Muscle layer of duodenum (tissue), 2 donors: ENCODE measurements at regions not wholly inside any gene's neighbourhood (a gene's known extent, or its start where the extent isn't known, plus 50 kb on each side); places are given as distances from the start of the nearest gene placed in this dataset.

ENCODE experiments used
- H3K27ac ChIP-seq: one replicate; pipeline ENCODE4 v1.7.0; 2013; ENCODE audit warnings: mild to moderate bottlenecking, low read length
- H3K27me3 ChIP-seq: one replicate; pipeline ENCODE4 v1.7.0; 2013; ENCODE audit warnings: low read depth, mild to moderate bottlenecking, control low read depth, low read length
- H3K36me3 ChIP-seq, 2 donors: one replicate each; pipeline ENCODE4 v1.7.0; 2013; ENCODE audit warnings: low read length in 2 of 2, control low read depth in 1 of 2, mild to moderate bottlenecking in 1 of 2; ENCODE audit not compliant: insufficient read depth in 2 of 2, control insufficient read depth in 1 of 2
- H3K4me1 ChIP-seq, 2 donors: one replicate each; pipeline ENCODE4 v1.7.0; 2013; ENCODE audit warnings: low read length in 2 of 2, mild to moderate bottlenecking in 2 of 2, control low read depth in 1 of 2, moderate library complexity in 1 of 2; ENCODE audit not compliant: insufficient read depth in 2 of 2, control insufficient read depth in 1 of 2
- H3K4me3 ChIP-seq, 2 donors: one replicate each; pipeline ENCODE4 v1.7.0; 2013; ENCODE audit warnings: low read length in 2 of 2, low read depth in 1 of 2, mild to moderate bottlenecking in 1 of 2
- H3K9me3 ChIP-seq, 2 donors: one replicate each; pipeline ENCODE4 v1.7.0; 2013; ENCODE audit warnings: low read length in 2 of 2, control low read depth in 1 of 2, mild to moderate bottlenecking in 1 of 2; ENCODE audit not compliant: control insufficient read depth in 1 of 2
- donor health status: healthy.

DNA sequence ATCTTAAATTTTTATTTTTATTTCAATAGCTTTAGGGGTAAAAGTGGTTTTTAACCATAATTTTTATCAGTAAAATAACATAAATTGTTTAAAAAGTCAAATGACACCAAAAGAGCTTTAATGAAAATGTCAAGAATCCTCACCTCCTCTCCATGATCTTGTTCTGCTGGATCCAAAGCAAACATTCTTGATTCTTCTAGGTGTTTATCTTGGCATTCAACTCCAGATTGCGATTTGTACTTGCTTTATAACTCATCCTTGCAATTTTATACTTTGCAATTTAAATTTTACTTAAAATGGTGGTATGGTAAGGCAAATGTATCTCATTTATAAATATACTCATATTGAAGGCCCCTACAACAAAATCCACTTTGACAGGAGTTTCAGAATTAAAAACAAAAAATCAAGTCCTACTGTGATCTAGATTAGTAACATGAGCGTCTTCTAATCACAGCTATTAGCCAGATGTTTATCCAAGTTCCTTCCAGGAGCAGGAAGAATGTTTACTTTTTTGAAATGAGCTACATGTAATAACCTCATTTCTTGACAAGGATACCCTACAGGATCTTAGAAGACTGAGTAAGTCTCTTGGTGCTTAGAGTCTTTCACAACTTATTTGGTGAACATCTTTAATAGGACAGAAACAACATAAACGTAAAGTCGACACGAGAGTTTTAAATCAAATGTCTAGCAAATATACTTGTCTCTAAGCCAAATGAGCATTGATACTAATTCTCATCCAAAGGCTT, 72.4 kb upstream of the CARD18 start:
- no peaks in the 10 kb centered on the region for H3K4me1 ChIP-seq
- no peak overlapping the region for H3K27ac ChIP-seq
- H3K27me3 ChIP-seq: no peaks in the 10 kb centered on the region
- H3K4me3 ChIP-seq: no peak overlapping the region
- no peaks in the 10 kb centered on the region for H3K36me3 ChIP-seq
- H3K9me3 ChIP-seq: no peaks in the 10 kb centered on the region

- Histone ChIP-seq H3K9me3 (no peaks in the 10 kb centered on the region), H3K4me3 (no peak overlapping the region), H3K27me3 (no peaks in the 10 kb centered on the region), H3K27ac (no peak overlapping the region), H3K4me1 (no peaks in the 10 kb centered on the region), H3K36me3 (no peaks in the 10 kb centered on the region)
These were observed 68.5 kb upstream of the CARD18 start for GRCh38 chr11:105208019-105208418.

DNA sequence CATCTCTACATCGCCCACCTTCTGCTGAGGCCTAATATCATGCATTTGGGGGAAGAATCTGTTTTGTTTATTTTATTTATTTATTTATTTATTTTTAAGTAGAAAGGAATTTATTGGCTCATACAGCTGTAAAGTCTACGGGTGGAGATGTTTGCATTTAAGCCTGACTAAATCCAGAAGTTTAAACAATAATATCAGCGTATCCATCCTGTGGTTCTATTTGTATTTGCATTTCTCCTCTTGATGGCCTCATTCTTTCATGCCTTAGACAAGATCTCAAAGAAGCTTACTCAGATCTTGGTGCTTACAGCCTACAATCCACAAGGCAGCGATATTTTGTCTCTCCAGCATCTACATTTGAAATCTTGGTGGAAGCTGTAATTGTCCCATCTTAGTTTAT, 67.1 kb upstream of the CARD18 start:
- Histone ChIP-seq H3K9me3 (no peaks in the 10 kb centered on the region), H3K36me3 (no peaks in the 10 kb centered on the region), H3K4me1 (no peaks in the 10 kb centered on the region), H3K27me3 (no peaks in the 10 kb centered on the region), H3K27ac (no peak overlapping the region), H3K4me3 (no peak overlapping the region)

- Histone ChIP-seq H3K9me3 (no peaks in the 10 kb centered on the region), H3K27ac (no peak overlapping the region), H3K27me3 (no peaks in the 10 kb centered on the region), H3K4me3 (no peak overlapping the region), H3K4me1 (no peaks in the 10 kb centered on the region), H3K36me3 (no peaks in the 10 kb centered on the region)
These were observed 65.1 kb upstream of the CARD18 start for GRCh38 chr11:105204636-105205035.

GRCh38 chr11:105203569-105204240, 64.1 kb upstream of the CARD18 start:
- no peaks in the 10 kb centered on the region for H3K27me3 ChIP-seq
- H3K27ac ChIP-seq: no peak overlapping the region
- no peak overlapping the region for H3K4me3 ChIP-seq
- no peaks in the 10 kb centered on the region for H3K4me1 ChIP-seq
- H3K36me3 ChIP-seq: no peaks in the 10 kb centered on the region
- no peaks in the 10 kb centered on the region for H3K9me3 ChIP-seq

GRCh38 chr11:105202844-105203548, 63.4 kb upstream of the CARD18 start:
- Histone ChIP-seq H3K4me1 (no peaks in the 10 kb centered on the region), H3K27ac (no peak overlapping the region)

DNA sequence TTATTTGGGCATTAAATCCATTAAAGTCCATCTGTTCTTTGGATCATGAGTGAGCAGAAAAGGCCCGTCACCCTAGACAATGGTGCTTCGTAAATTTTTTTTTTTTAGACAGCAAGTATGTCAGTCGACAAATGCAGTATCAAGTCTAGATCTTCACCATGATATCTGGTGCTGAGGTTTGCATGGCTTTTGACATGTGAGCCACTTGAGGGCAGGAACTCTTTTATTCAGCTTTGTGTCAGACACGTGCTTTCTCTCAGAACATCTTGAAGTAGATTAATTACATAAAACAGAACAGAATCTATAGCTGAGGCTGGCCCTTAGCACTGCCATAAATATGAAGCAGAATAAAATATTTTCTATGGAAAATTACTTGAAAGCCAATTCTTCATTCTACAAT, 62.9 kb upstream of the CARD18 start:
- no peaks in the 10 kb centered on the region for H3K9me3 ChIP-seq
- no peak overlapping the region for H3K4me3 ChIP-seq
- no peak overlapping the region for H3K27ac ChIP-seq
- H3K36me3 ChIP-seq: no peaks in the 10 kb centered on the region
- no peaks in the 10 kb centered on the region for H3K4me1 ChIP-seq
- no peaks in the 10 kb centered on the region for H3K27me3 ChIP-seq

More at GRCh38 chr11:105202844-105203548, 63.4 kb upstream of the CARD18 start:
- Histone ChIP-seq H3K4me3 (no peak overlapping the region), H3K9me3 (no peaks in the 10 kb centered on the region), H3K36me3 (no peaks in the 10 kb centered on the region), H3K27me3 (no peaks in the 10 kb centered on the region)

DNA sequence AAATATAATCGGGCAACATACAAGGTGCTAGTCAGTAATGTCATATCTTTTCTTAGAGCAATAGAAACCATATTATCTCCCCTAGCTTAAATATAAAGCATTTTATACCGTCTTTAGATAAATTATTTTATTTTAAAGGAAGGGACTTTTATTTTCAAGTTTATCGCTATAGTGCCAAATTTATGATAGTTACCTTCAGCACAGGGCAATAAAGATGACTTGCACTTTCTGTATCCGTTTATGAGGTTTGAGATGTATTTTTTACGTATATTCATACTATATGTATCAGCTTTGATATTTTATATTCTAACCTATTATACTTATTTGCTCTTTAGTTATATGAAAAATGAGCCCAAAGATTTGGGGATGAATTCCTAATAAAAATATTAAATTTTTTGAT, 61.6 kb upstream of the CARD18 start:
- Histone ChIP-seq H3K9me3 (no peaks in the 10 kb centered on the region), H3K36me3 (no peaks in the 10 kb centered on the region), H3K27ac (no peak overlapping the region), H3K4me3 (no peak overlapping the region), H3K27me3 (no peaks in the 10 kb centered on the region), H3K4me1 (no peaks in the 10 kb centered on the region)

DNA sequence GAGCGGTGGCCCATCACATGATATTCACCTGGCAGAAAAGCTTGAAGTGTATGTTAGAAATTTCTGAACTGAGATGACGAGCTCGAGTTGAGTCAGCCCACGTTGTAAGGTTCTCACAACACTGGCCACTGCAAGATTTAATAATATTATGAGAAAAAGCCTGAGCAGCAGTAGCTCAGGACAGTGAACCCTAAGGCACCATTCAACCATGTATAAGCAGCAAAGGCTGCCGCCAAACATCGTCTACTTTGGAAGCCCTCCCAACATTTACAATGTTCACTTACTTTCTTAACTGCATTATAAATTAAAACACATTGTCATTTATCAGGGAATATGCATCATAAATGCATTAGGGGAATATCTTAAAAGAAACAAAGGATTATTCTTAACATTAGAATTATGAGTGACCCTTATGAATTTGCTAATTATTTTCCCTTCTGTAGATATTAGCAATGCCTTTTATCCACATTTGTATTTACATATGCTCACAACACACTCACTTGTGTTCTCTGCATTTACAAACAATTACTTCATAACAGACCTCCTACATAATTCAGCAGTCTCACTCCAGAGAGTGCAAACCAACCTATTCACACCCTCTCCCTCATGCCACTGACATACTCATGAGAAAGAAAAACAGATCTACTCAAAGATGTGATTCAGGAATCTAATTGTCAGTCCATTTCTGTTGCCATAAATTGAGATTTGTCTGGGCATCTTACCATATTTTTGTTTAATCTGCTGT, 57.7 kb upstream of the CARD18 start:
- H3K4me3 ChIP-seq: no peak overlapping the region
- no peaks in the 10 kb centered on the region for H3K27me3 ChIP-seq
- no peaks in the 10 kb centered on the region for H3K36me3 ChIP-seq
- no peaks in the 10 kb centered on the region for H3K9me3 ChIP-seq
- H3K27ac ChIP-seq: no peak overlapping the region
- no peaks in the 10 kb centered on the region for H3K4me1 ChIP-seq

- H3K4me3 ChIP-seq: no peak overlapping the region
- no peak overlapping the region for H3K27ac ChIP-seq
- no peaks in the 10 kb centered on the region for H3K9me3 ChIP-seq
- H3K36me3 ChIP-seq: no peaks in the 10 kb centered on the region
- H3K27me3 ChIP-seq: no peaks in the 10 kb centered on the region
- no peaks in the 10 kb centered on the region for H3K4me1 ChIP-seq
These were observed 53.7 kb upstream of the CARD18 start for GRCh38 chr11:105193260-105193659.

- Histone ChIP-seq H3K36me3 (no peaks in the 10 kb centered on the region), H3K4me1 (no peaks in the 10 kb centered on the region), H3K27ac (no peak overlapping the region), H3K4me3 (no peak overlapping the region), H3K9me3 (no peaks in the 10 kb centered on the region), H3K27me3 (no peaks in the 10 kb centered on the region)
These were observed 52.5 kb upstream of the CARD18 start for GRCh38 chr11:105192115-105192514.
